ENCODE measurements at regions not wholly inside any gene's neighbourhood (a gene's known extent, or its start where the extent isn't known, plus 50 kb on each side); places are given as distances from the start of the nearest gene placed in this dataset.

DNA sequence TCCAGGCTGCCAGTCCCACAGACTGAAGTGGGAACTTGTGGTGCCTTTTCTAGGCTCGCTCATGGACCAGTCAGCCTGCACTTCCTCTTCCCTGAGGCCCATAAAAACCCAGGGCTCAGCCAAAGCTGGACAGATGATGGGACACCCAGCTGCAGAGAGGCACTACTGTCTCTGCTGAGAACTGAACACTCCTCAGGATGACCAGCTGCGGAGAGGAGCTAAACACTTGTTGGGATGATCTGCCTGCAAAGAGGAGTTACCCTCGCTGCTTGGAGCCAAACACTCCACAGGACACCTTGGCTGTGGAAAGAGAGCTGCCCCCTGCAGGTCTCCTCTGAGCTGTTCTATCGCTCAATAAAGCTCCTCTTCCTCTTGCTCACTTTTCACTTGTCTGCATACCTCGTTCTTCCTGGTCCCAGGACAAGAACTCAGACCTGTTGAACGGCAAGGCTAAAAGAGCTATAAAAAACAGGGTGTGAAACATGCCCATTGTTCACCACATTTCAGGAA is 465.5 kb downstream of the GUCY1A2 start:
- H2AFZ ChIP-seq (ENCODE audit: low read length), result no peak overlapping the region
- H4K8ac ChIP-seq (replicated peaks; ENCODE audit: insufficient read length, low read depth, low read length), result no peak overlapping the region
- peaks cover 0 to 12% (median 0%) of the 10 kb centered on the region in 3 experiments; a peak in 5 of 7 replicates for H3K36me3 Mint-ChIP-seq (ENCODE audit: insufficient read depth in 1 of 3, low read depth in 3 of 3)
- H2BK120ac ChIP-seq (ENCODE audit: low read depth, low read length, poor library complexity, severe bottlenecking), result no peak overlapping the region
- no peak overlapping the region for H3T11ph ChIP-seq (ENCODE audit: low read length)
- no peak overlapping the region for H2BK15ac ChIP-seq (ENCODE audit: low read depth, low read length)
- no peaks in the 10 kb centered on the region for H3K9me3 ChIP-seq (ENCODE audit: control insufficient read depth, low read depth, low read length)
- no CpG with 5 or more reads among the region's 6 CpGs for WGBS (ENCODE audit: extremely low coverage, insufficient read length, low lambda C conversion rate)
- H3K27ac ChIP-seq (ENCODE audit: insufficient read length, low read depth, low read length), result no peak overlapping the region
- no peak overlapping the region for H2BK20ac ChIP-seq (ENCODE audit: low read depth, low read length, poor library complexity, severe bottlenecking)
- no peaks in the 10 kb centered on the region for H3K27me3 Mint-ChIP-seq (ENCODE audit: low read depth)
- H2AK5ac ChIP-seq (ENCODE audit: insufficient read length, low read length), result no peak overlapping the region
- H3K14ac ChIP-seq (ENCODE audit: insufficient read depth, low read length), result no peak overlapping the region
- H3K56ac ChIP-seq (ENCODE audit: insufficient read length, low read depth, low read length), result no peak overlapping the region
- no peaks in the 10 kb centered on the region for H3K79me2 ChIP-seq (ENCODE audit: insufficient read depth, low read length)
- H3K79me1 ChIP-seq (ENCODE audit: insufficient read depth, low read depth, low read length, poor library complexity, severe bottlenecking), result no peaks in the 10 kb centered on the region
- H3K4me1 Mint-ChIP-seq, result peaks cover 2% of the 10 kb centered on the region in 2 experiments; a peak in 3 of 4 replicates
- H3K9me3 Mint-ChIP-seq, result peaks cover 11 to 15% of the 10 kb centered on the region in 2 experiments
- H3K4me1 ChIP-seq (ENCODE audit: insufficient read depth, low read length), result no peaks in the 10 kb centered on the region
- no peak overlapping the region for H4K91ac ChIP-seq (ENCODE audit: insufficient read length, low read depth, low read length)
- H4K20me1 ChIP-seq (ENCODE audit: control insufficient read depth, insufficient read depth, insufficient read length), result no peaks in the 10 kb centered on the region
- H2BK5ac ChIP-seq (ENCODE audit: insufficient read length, low read length), result no peak overlapping the region
- no peak overlapping the region for H3K23ac ChIP-seq (ENCODE audit: insufficient read length, low read depth, low read length)
- no peak overlapping the region for H2BK12ac ChIP-seq (ENCODE audit: insufficient read length, low read depth, low read length)
- no peak overlapping the region for H3K18ac ChIP-seq (ENCODE audit: insufficient read length, low read depth, low read length)
- H3K27me3 ChIP-seq (ENCODE audit: insufficient read depth, low read length), result no peaks in the 10 kb centered on the region
- DNase-seq, result peak; percentile 70
- H3K4me3 Mint-ChIP-seq, result no peak overlapping the region
- H3K27ac Mint-ChIP-seq, result peak overlapping the region in 1 of 3 experiments; percentile 55; a peak in 1 of 7 replicates
- TF ChIP-seq, protein P1, sequence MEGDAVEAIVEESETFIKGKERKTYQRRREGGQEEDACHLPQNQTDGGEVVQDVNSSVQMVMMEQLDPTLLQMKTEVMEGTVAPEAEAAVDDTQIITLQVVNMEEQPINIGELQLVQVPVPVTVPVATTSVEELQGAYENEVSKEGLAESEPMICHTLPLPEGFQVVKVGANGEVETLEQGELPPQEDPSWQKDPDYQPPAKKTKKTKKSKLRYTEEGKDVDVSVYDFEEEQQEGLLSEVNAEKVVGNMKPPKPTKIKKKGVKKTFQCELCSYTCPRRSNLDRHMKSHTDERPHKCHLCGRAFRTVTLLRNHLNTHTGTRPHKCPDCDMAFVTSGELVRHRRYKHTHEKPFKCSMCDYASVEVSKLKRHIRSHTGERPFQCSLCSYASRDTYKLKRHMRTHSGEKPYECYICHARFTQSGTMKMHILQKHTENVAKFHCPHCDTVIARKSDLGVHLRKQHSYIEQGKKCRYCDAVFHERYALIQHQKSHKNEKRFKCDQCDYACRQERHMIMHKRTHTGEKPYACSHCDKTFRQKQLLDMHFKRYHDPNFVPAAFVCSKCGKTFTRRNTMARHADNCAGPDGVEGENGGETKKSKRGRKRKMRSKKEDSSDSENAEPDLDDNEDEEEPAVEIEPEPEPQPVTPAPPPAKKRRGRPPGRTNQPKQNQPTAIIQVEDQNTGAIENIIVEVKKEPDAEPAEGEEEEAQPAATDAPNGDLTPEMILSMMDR (conservative IDR thresholded peaks at IDR 0.05), result peak; percentile 52; the same call in 2 of the 3 replicates
- H3K4ac ChIP-seq (ENCODE audit: low read depth, low read length), result no peak overlapping the region
- H3K23me2 ChIP-seq (ENCODE audit: insufficient read length, low read depth, low read length, poor library complexity, severe bottlenecking), result no peaks in the 10 kb centered on the region
- no peak overlapping the region for H4K5ac ChIP-seq (ENCODE audit: insufficient read length, low read depth, low read length)
- H3K4me2 ChIP-seq (ENCODE audit: insufficient read depth, insufficient read length, low read length), result no peak overlapping the region
- H3K9ac ChIP-seq (ENCODE audit: extremely low read depth, insufficient read length, low read length), result no peak overlapping the region

All from H9 (cell line).